Nephron (organoid): ENCODE measurements at regions not wholly inside any gene's neighbourhood (a gene's known extent, or its start where the extent isn't known, plus 50 kb on each side); places are given as distances from the start of the nearest gene placed in this dataset.

Experiments used
- H3K27ac Mint-ChIP-seq, 3 experiments: 2 replicates each; pipeline ENCODE4 v1.8.0; 2020; ENCODE audit warnings: mixed read lengths in 3 of 3, mild to moderate bottlenecking in 2 of 3, moderate library complexity in 1 of 3
- H3K27me3 Mint-ChIP-seq: 2 replicates; pipeline ENCODE4 v1.8.0; 2021; ENCODE audit warnings: low read depth, mild to moderate bottlenecking, moderate library complexity, mixed read lengths
- H3K36me3 Mint-ChIP-seq: 2 replicates; pipeline ENCODE4 v1.8.0; 2020; ENCODE audit warnings: low read depth, mixed read lengths
- H3K4me1 Mint-ChIP-seq: 2 replicates; pipeline ENCODE4 v1.8.0; 2020; ENCODE audit warnings: mixed read lengths
- H3K4me3 Mint-ChIP-seq, 3 experiments: 2 replicates each; pipeline ENCODE4 v1.8.0; 2020; ENCODE audit warnings: mild to moderate bottlenecking in 3 of 3, mixed read lengths in 3 of 3, moderate library complexity in 2 of 3
- H3K9me3 Mint-ChIP-seq: 2 replicates; pipeline ENCODE4 v1.8.0; 2020; ENCODE audit warnings: mixed read lengths
- TF ChIP-seq, protein P1 (sequence below), 3 experiments: fragments of 200-600 bp; sonication (generic); IDR thresholded peaks; one replicate each; pipeline ENCODE4 v1.5.0; 2021; ENCODE audit warnings: antibody characterized with exemption in 3 of 3; ENCODE audit not compliant: unreplicated experiment in 3 of 3

DNA sequence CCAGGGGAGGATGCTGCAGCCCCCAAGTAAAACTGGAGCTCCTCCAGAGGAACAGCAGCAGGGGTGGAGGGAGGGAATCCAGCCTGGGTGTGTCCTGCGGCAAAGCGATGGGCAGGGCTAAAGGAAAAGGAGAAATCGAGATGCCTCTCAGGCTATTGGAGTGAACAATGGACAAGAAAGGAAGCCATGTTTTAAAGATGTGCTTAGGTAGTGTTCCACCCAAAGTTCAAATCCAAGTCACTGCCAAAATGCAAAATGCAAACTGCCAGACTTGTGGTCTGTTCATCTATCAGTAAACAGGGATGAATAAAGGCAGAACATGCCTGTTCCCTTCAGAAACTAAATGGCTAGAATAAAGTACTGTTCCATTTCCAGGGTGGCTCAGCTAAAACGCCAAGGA lies 197.5 kb upstream of the NSMCE3 start:
- H3K27me3 Mint-ChIP-seq, result peaks cover 10% of the 10 kb centered on the region
- no peak overlapping the region for H3K27ac Mint-ChIP-seq
- no peak overlapping the region for H3K4me3 Mint-ChIP-seq
- TF ChIP-seq, protein P1, sequence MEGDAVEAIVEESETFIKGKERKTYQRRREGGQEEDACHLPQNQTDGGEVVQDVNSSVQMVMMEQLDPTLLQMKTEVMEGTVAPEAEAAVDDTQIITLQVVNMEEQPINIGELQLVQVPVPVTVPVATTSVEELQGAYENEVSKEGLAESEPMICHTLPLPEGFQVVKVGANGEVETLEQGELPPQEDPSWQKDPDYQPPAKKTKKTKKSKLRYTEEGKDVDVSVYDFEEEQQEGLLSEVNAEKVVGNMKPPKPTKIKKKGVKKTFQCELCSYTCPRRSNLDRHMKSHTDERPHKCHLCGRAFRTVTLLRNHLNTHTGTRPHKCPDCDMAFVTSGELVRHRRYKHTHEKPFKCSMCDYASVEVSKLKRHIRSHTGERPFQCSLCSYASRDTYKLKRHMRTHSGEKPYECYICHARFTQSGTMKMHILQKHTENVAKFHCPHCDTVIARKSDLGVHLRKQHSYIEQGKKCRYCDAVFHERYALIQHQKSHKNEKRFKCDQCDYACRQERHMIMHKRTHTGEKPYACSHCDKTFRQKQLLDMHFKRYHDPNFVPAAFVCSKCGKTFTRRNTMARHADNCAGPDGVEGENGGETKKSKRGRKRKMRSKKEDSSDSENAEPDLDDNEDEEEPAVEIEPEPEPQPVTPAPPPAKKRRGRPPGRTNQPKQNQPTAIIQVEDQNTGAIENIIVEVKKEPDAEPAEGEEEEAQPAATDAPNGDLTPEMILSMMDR (IDR thresholded peaks at IDR 0.05; ENCODE audit: unreplicated experiment in 3 of 3), result no peak
- H3K36me3 Mint-ChIP-seq, result no peaks in the 10 kb centered on the region
- H3K9me3 Mint-ChIP-seq, result no peaks in the 10 kb centered on the region
- no peaks in the 10 kb centered on the region for H3K4me1 Mint-ChIP-seq

DNA sequence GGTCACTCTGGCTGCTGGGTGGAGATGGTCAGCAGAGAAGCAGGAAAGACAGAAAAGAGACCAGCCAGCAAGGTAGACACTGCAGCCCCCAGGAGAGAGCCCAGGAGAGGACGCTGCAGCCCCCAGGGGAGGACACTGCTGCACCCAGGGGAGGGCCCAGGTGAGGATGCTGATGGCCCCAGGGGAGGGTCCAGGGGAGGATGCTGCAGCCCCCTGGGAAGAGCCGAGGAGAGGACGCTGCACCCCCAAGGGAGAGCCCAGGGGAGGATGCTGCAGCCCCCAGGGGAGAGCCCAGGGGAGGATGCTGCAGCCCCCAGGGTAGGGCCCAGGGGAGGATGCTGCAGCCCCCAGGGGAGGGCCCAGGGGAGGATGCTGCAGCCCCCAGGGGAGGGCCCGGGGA lies 196.7 kb upstream of the NSMCE3 start:
- Mint-ChIP-seq H3K4me3 (no peak overlapping the region), H3K27me3 (peaks cover 10% of the 10 kb centered on the region), H3K9me3 (no peaks in the 10 kb centered on the region), H3K27ac (no peak overlapping the region), H3K36me3 (no peaks in the 10 kb centered on the region), H3K4me1 (no peaks in the 10 kb centered on the region)
- TF ChIP-seq, protein P1 (IDR thresholded peaks at IDR 0.05; ENCODE audit: unreplicated experiment in 3 of 3), result no peak

DNA sequence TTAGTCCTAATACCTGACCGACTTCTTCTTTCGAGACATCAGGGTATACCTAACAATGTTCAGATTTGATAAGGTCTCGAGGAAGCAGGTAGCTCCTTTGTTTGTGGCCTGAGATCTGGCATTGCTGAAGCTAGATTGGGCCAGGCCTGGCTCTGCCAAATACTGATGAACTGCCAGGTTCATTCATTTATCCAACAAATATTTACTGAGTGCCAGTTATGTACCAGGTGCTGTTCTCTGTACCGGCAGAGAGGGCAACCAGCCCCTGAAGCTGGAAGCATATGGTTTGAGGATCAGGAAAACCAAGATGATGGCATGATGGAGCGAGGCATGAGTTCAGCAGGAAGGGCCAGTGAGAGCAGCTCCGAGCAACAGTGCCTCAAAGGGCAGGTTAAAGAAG lies 196.2 kb upstream of the NSMCE3 start:
- H3K4me3 Mint-ChIP-seq, result no peak overlapping the region
- no peak overlapping the region for H3K27ac Mint-ChIP-seq
- no peaks in the 10 kb centered on the region for H3K4me1 Mint-ChIP-seq
- no peaks in the 10 kb centered on the region for H3K36me3 Mint-ChIP-seq
- TF ChIP-seq, protein P1 (IDR thresholded peaks at IDR 0.05; ENCODE audit: unreplicated experiment in 3 of 3), result no peak
- peaks cover 7% of the 10 kb centered on the region for H3K27me3 Mint-ChIP-seq
- H3K9me3 Mint-ChIP-seq, result no peaks in the 10 kb centered on the region

DNA sequence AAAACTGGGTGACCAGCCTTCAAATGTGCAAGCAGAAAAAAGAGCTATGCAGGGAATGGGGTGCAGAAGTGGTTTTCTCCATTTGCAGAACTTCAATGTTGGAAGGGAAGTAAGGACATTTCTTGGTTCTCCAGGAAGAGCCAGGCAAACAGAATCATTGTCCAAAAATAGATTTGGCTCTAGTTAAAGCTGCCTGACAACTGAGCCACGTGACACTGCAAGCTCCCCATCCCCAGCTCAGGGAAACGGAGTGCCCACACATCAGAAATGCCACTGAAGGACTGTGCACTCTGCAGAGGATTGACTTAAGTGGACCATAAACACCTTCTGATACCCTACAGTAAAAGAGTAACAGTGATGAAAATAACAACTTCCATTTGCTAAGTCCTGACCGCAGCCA lies 195.6 kb upstream of the NSMCE3 start:
- TF ChIP-seq, protein P1 (IDR thresholded peaks at IDR 0.05; ENCODE audit: unreplicated experiment in 3 of 3), result no peak
- H3K4me3 Mint-ChIP-seq, result no peak overlapping the region
- H3K36me3 Mint-ChIP-seq, result no peaks in the 10 kb centered on the region
- no peaks in the 10 kb centered on the region for H3K9me3 Mint-ChIP-seq
- H3K27me3 Mint-ChIP-seq, result peaks cover 7% of the 10 kb centered on the region
- no peak overlapping the region for H3K27ac Mint-ChIP-seq
- H3K4me1 Mint-ChIP-seq, result no peaks in the 10 kb centered on the region

DNA sequence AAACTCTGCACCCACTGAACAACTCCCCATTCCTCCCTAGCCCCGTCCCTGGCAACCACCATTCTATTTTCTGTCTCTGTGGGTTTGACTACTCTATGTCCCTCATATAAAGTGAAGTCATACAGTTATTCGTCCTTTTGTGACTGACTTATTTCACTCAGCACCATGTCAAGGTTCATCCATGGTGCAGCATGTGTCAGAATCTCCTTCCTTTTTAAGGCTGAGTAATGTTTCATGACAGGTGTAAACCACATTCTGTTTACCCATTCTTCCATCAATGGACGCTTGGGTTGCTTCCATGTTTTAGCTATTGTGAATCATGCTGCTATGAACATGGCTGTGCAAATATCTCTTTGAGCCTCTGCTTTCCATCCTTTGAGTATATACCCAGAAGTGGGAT lies 192.3 kb upstream of the NSMCE3 start:
- no peaks in the 10 kb centered on the region for H3K36me3 Mint-ChIP-seq
- no peaks in the 10 kb centered on the region for H3K4me1 Mint-ChIP-seq
- H3K9me3 Mint-ChIP-seq, result no peaks in the 10 kb centered on the region
- H3K4me3 Mint-ChIP-seq, result no peak overlapping the region
- TF ChIP-seq, protein P1 (IDR thresholded peaks at IDR 0.05; ENCODE audit: unreplicated experiment in 3 of 3), result no peak
- H3K27ac Mint-ChIP-seq, result no peak overlapping the region
- H3K27me3 Mint-ChIP-seq, result peaks cover 15% of the 10 kb centered on the region

DNA sequence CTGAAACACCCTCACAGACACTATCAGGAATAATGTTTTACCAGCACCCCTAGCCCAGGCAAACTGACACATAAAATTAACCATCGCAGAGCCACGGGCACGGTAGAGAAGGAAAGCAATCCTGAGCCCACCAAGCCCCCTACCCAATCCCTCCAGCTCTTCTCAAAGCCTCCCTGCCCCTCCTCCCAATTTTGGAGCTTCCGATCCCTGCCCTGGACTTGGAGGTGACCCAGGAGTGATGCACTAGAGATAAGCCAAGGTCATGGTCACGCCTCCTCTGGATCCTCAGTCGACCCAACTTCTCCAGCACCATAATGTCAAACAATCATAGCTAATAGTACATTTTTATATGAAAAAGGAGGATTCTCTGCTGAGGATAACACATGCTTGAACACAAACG lies 188.7 kb upstream of the NSMCE3 start:
- Mint-ChIP-seq H3K27ac (no peak overlapping the region), H3K9me3 (no peaks in the 10 kb centered on the region), H3K27me3 (peaks cover 15% of the 10 kb centered on the region), H3K4me1 (peaks cover 2% of the 10 kb centered on the region), H3K4me3 (no peak overlapping the region), H3K36me3 (no peaks in the 10 kb centered on the region)
- TF ChIP-seq, protein P1 (IDR thresholded peaks at IDR 0.05; ENCODE audit: unreplicated experiment in 3 of 3), result no peak
